LNCAP (cell line): ENCODE measurements at regions not wholly inside any gene's neighbourhood (a gene's known extent, or its start where the extent isn't known, plus 50 kb on each side); places are given as distances from the start of the nearest gene placed in this dataset.

Experiments used
- CTCF ChIP-seq: fragments of 450-650 bp; IDR thresholded peaks from 2 replicates; pipeline ENCODE4 v1.5.1; 2017; ENCODE audit warnings: mild to moderate bottlenecking

- TF ChIP-seq CTCF: no peak
Measured at GRCh38 chr2:7971248-7971647, 710.6 kb upstream of the ID2 start.

DNA sequence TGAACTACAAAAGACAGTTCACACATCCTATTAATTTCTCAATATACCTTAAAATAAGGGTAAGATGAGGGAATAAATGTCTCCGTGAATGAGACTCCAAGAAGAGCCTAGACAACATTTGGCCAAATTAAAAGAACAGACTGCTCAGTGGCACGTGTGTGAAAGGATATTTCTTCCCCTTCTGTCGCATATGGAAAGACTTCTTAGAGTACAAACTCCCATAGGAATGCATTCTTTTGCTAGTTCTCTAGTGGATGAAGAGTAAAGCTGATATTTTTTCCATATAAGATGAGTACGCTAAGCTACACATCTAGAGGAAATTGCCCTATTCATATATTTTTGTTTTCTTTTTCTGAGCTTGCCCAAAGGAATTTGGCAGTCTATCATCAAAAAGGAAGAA, 710.0 kb upstream of the ID2 start:
- TF ChIP-seq CTCF: no peak

- TF ChIP-seq CTCF: no peak
Measured at GRCh38 chr2:7972670-7973069, 709.2 kb upstream of the ID2 start.

DNA sequence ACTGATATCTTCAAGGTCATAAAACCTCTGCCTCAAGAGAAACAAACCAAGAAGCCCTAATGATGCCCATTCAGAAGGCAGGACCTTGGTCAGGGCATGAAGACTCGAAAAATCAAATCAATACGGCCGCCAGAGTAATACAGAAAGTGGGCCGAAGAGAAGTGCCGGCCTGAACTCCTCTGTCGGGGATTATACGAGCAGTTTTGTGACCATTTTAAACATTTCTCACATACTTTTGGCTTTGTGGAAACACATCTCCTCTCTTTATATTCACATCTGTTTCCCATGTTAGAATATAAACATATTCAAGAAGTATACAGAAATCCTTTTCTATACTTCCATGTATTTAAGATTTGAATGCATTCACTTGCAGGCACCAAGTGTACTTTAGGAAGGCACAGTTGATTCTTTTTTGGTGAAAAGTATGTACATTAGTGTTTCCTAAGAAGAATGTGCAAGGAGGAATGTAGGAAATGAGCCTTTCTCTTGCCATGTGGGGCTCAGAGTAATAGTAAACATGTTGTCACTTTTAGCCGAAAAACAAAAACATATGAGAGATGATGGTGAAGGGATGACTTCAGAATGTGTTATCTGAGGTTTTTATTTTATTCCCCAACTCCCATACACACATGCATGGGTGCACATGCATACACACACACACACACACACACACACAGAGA, 707.9 kb upstream of the ID2 start:
- TF ChIP-seq CTCF: no peak

DNA sequence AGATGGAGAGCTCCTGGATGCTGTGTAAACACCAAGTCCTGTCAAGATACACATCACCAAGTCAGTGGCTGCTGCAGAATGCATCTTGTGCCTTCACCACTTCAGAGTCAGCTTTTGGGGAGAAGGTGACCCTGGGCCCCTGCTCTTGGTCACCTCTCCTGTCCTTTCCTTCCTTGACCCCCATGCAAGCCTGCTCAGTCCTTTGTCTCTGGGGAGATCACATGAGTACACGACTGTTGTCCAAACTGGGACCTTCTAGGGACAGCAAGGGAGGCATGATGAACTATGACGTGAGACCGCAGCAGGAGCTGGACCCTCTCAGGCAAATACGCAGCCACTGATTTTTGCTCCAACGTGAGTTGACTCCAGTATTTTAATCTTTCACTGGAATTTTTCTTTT, 706.9 kb upstream of the ID2 start:
- TF ChIP-seq CTCF: no peak

- no peak for TF ChIP-seq CTCF
Measured at GRCh38 chr2:7976206-7976605, 705.6 kb upstream of the ID2 start.

GRCh38 chr2:7977981-7978380, 703.9 kb upstream of the ID2 start:
- TF ChIP-seq CTCF: no peak

DNA sequence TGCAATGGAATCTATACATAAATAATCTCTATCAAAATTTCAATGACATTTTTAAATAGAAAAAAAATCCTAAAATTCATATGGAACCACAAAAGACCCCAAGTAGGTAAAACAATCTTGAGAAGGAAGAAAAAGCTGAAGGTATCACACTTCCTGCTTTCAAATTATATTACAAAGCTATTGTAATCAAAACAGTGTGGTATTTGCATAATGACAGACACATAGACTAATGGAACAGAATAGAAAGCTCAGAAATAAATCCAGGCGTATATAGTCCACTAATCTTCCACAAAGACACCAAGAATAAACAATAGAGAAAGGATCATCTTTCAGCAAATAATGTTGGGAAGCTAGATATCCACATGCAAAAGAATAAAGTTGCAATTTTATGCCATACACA, 699.8 kb upstream of the ID2 start:
- TF ChIP-seq CTCF: no peak
